ENCODE measurements at regions not wholly inside any gene's neighbourhood (a gene's known extent, or its start where the extent isn't known, plus 50 kb on each side); places are given as distances from the start of the nearest gene placed in this dataset.
"Not testable (repeated sequence)": the region's sequence is repeated elsewhere in the genome, so short reads cannot be mapped to it uniquely, and the experiment has no call there.

DNA sequence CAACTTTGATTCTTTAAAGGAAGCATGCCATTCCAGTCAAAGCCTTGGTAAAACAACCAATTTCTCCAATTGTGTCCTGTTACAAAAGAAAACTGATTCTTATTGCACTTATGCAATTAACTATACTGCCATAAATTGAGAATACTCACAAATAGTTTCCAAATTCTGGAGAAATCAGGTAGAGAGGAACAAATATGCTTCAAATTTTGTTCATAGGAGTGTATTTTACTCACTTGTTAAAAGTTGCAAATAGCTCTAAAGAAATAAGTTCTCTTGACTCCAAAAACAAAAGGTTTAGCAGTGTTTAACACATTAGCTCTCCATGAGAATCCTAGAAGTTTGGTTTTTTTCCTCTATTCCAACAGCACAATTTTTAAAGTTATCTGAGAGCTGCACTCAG, 176.1 kb upstream of the SMAD3 start:
- DNase-seq; POLR2A ChIA-PET; H3K27ac Mint-ChIP-seq; H3K4me1 Mint-ChIP-seq; H3K36me3 Mint-ChIP-seq; H3K4me3 Mint-ChIP-seq; H3K9me3 Mint-ChIP-seq; ATAC-seq (ENCODE audit: low read depth): not testable (repeated sequence)
- H3K27me3 Mint-ChIP-seq, result peaks cover 25% of the 10 kb centered on the region

DNA sequence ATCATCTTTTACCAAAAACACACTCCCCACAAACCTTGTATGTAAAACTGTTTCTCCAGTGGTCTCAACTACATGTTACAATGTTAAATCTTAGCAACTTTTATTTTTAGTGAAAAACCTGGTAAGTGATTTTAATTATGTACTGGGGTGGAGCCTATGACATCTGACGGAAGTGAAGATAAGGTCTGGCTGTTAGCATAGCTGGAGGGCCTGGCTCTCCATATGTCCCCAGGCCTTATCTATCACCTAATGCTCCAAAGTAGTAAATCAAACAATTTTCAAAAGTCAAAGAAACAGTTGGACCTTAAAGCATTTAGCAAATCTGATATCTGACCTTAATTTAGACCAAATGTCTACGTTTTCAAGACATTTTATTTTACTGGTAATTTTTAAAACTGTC, 173.6 kb upstream of the SMAD3 start:
- no peaks in the 10 kb centered on the region for H3K36me3 Mint-ChIP-seq
- H3K9me3 Mint-ChIP-seq, result peaks cover 3% of the 10 kb centered on the region
- no peak overlapping the region for H3K4me3 Mint-ChIP-seq
- DNase-seq (no peak), ATAC-seq (ENCODE audit: low read depth) (no peak)
- no peak overlapping the region for H3K27ac Mint-ChIP-seq
- POLR2A ChIA-PET, result no interaction called here
- peaks cover 11% of the 10 kb centered on the region for H3K4me1 Mint-ChIP-seq
- H3K27me3 Mint-ChIP-seq, result peaks cover 17% of the 10 kb centered on the region

DNA sequence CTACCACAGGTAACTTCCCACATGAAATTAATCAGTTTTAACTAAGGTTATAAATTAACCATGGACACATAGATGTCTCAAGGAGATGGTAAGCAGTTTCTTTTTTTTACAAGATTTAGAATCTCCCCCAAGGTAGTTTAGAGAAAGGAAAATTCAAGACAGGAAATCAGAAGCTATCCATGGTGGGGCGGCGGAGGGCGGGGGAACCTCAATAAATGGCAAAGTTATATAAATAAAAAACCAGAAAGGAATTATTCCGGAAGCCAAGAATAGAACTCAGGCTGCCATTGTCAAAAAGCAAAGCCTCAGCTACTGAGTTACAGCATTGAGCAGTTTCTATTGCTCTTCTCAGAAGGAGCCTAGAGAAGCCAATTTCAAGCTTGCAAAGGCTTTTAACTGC, 172.1 kb upstream of the SMAD3 start:
- DNase-seq (no peak), ATAC-seq (ENCODE audit: low read depth) (no peak)
- Mint-ChIP-seq H3K9me3 (peaks cover 3% of the 10 kb centered on the region), H3K4me3 (no peak overlapping the region), H3K27me3 (peaks cover 17% of the 10 kb centered on the region), H3K36me3 (no peaks in the 10 kb centered on the region), H3K27ac (no peak overlapping the region), H3K4me1 (peaks cover 12% of the 10 kb centered on the region)
- POLR2A ChIA-PET, result interaction anchor here (0.6 kb wide), 1 partner anchor 430 kb away, joined by 4 read pairs; no protein-coding TSS in a partner anchor

DNA sequence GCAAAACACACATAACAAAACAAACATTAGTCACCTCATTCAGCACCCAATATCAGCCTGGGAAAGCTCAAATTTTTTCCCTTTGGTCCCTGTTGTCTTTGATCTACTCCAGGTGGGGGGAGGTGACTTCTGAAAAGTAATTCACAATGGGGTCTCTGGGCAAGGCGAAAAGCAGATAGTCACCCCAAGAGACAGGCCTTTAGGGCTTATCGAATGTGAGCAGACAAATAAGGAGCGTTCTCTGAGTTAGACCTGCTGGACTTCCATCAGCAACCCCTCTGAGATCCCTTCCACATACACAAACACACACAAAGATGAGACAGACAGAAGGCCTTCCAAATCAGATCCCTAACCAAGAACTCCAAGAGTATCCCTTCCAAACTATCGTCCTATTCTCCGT, 171.0 kb upstream of the SMAD3 start:
- no peaks in the 10 kb centered on the region for H3K36me3 Mint-ChIP-seq
- H3K4me1 Mint-ChIP-seq, result peaks cover 12% of the 10 kb centered on the region
- DNase-seq (no peak), ATAC-seq (ENCODE audit: low read depth) (no peak)
- no peak overlapping the region for H3K27ac Mint-ChIP-seq
- no peak overlapping the region for H3K4me3 Mint-ChIP-seq
- POLR2A ChIA-PET, result no interaction called here
- peaks cover 19% of the 10 kb centered on the region for H3K27me3 Mint-ChIP-seq
- peaks cover 3% of the 10 kb centered on the region for H3K9me3 Mint-ChIP-seq

DNA sequence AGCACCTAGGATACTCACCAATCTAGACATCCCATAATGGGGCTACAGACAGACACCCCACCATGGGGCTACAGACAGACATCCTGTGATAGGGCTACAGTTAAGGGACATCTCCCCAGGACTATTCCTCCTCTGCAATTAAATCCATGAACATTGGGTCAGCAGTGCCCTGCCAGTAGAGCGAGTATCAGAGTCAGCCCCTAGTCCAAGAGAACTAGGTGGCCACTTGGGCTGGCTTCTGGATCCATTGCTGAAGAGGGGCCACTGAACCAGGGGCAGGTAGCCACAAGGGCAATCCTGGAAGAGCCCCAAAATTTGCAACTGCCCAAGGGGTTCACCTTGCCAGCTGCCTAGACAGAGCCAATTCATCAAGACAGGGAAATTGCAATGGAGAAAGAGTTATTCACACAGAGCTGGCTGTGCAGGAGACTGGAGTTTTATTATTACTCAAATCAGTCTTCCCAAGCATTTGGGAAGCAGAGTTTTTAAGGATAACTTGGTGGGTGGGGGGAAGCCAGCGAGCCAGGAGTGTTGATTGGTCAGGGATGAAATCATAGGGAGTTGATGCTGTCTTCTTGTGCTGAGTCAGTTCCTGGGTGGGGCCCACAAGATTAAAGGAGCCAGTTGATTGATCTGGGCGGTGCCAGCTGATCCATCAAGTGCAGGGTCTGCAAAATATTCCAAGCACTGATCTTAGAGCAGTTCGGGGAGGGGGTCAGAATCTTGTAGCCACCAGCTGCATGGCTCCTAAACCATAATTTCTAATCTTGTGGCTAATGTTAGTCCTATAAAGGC, 170.2 kb upstream of the SMAD3 start:
- Mint-ChIP-seq H3K27ac (peak overlapping the region; percentile 4), H3K9me3 (peaks cover 2% of the 10 kb centered on the region), H3K4me1 (peaks cover 12% of the 10 kb centered on the region), H3K4me3 (no peak overlapping the region), H3K36me3 (no peaks in the 10 kb centered on the region), H3K27me3 (peaks cover 19% of the 10 kb centered on the region)
- POLR2A ChIA-PET, result no interaction called here
- ATAC-seq (ENCODE audit: low read depth) (no peak), DNase-seq (peak; percentile 5)

DNA sequence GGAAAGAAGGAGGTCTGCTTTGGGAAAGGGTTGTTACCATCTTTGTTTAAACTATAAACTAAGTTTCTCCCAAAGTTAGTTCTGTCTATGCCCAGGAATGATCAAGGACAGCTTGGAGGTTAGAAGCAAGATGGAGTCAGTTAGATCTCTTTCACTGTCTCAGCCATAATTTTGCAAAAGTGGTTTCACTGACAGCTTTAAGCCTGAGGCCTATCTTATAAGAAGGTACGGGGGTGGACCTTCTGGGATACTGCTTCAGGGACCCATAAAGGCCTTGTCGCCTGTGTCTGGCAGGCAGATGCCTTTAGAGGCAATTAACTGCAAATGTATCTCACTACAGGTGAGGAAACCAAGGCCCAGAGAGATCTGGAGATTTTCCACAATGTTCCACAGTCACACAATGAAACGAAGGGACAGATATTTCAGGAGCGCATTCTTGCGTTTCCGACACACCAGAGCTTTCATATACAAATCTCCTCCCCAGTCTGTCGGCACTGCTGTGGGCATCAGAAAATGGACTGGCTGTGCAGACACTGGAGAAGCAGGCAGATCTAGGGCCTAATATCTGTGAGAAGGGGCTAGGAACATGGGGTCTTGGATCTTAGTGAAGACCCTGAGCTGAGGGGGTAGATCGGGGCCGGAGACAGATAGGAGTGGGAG, 169.5 kb upstream of the SMAD3 start:
- Mint-ChIP-seq H3K27ac (peak overlapping the region; percentile 6), H3K4me1 (peaks cover 12% of the 10 kb centered on the region), H3K4me3 (no peak overlapping the region), H3K27me3 (peaks cover 17% of the 10 kb centered on the region), H3K36me3 (no peaks in the 10 kb centered on the region), H3K9me3 (no peaks in the 10 kb centered on the region)
- ATAC-seq (ENCODE audit: low read depth) (no peak), DNase-seq (peak; percentile 9)
- POLR2A ChIA-PET, result no interaction called here

DNA sequence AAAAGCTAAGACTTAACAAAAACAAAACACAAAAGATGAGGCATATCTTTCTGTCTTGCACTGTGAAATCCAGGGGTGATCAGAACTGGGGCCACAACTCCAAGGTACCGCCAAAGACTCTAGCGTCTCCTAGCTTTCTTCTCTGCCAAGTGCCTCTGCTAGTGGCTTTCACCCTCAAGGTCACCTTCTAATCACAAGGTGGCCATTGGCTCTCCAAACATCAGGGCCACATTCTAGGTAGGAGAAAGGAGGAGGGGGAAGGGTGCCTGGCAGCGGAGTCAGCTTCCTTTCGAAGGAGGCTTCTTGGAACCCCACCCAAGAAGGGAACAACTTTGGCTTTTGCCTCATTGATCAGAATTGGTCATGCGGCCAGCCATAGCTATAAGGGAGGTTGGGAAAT, 168.8 kb upstream of the SMAD3 start:
- no peaks in the 10 kb centered on the region for H3K9me3 Mint-ChIP-seq
- ATAC-seq (ENCODE audit: low read depth) (no peak), DNase-seq (peak; percentile 4)
- POLR2A ChIA-PET, result no interaction called here
- peaks cover 11% of the 10 kb centered on the region for H3K27me3 Mint-ChIP-seq
- no peak overlapping the region for H3K27ac Mint-ChIP-seq
- H3K4me3 Mint-ChIP-seq, result no peak overlapping the region
- no peaks in the 10 kb centered on the region for H3K36me3 Mint-ChIP-seq
- H3K4me1 Mint-ChIP-seq, result peaks cover 19% of the 10 kb centered on the region

DNA sequence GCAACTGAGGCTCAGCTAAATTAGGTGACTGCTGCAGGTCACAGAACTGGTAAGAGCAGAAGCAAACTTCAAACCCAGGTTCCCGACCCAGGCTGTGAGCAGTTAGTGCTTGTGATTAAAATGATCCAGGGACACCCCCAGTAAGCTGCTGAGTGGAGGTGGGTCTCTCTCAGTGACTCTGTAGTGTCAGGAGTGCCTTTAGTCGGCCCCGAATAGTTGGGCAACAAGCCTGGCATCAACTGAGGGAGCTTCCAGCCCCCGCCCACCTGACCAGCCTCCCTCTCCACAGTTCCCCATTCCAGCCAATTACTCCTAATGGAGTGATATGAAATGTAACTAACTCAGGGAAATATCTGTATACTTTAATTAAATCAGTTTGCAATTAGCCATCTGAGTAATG, 168.0 kb upstream of the SMAD3 start:
- Mint-ChIP-seq H3K27me3 (peaks cover 7% of the 10 kb centered on the region), H3K4me1 (peaks cover 20% of the 10 kb centered on the region), H3K27ac (no peak overlapping the region), H3K9me3 (no peaks in the 10 kb centered on the region), H3K36me3 (no peaks in the 10 kb centered on the region), H3K4me3 (no peak overlapping the region)
- ATAC-seq (ENCODE audit: low read depth) (no peak), DNase-seq (no peak)
- POLR2A ChIA-PET, result no interaction called here

DNA sequence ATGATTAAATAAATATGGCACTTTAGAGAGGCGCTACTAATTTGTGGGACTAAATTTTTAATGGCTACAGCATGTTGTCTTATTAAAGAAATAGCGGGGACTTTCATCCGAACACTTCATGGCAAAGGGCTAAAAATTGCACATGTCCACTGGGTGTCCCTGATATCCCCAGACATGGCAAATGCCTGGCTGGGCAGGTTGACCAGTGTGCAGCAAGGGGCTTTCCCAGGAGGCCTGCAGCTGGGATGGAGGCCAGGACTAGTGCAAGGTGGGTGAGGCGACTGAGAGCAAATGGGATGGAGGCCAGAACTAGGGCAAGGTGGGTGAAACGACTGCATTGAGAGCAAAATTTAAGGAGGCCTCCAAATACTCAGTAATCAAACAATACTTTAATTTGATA, 167.4 kb upstream of the SMAD3 start:
- DNase-seq (no peak), ATAC-seq (ENCODE audit: low read depth) (no peak)
- peaks cover 20% of the 10 kb centered on the region for H3K4me1 Mint-ChIP-seq
- POLR2A ChIA-PET, result no interaction called here
- H3K27me3 Mint-ChIP-seq, result peaks cover 2% of the 10 kb centered on the region
- H3K36me3 Mint-ChIP-seq, result no peaks in the 10 kb centered on the region
- no peak overlapping the region for H3K4me3 Mint-ChIP-seq
- H3K9me3 Mint-ChIP-seq, result peaks cover 2% of the 10 kb centered on the region
- H3K27ac Mint-ChIP-seq, result no peak overlapping the region

DNA sequence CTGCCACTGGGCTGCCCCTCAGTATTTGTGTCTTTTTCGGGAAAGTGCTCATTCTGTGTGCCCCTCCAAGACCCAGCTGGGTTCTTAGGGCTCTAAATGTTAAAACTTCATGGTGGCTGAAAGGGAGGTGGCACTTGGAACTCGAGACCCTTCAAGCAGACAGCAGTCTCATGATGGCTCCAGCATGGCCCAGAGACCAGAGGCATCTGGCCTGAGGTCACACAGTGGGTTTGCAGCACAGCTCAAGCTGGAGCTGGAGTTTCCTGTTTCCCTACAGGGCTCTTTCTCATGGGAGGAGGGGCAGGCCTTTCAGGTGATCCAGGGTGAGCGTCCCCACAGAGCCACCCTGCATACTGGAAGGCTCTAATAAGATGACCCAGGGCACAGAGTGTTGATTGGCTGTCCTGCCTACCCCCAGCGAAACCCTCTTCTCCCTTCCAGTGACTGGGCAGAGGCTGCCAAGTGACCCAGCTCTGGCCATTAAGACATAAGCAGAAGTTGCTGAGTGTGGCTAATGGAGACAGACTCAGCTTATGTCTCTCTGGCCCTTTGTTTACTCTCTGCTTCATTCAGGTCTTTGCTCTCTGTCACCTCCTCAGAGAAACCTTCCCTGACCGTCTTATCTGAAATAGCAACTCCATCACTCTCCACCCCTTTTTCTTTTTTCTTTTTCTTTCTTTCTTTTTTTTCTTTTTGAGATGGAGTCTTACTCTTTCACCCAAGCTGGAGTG, 166.6 kb upstream of the SMAD3 start:
- POLR2A ChIA-PET, result no interaction called here
- H3K4me3 Mint-ChIP-seq, result no peak overlapping the region
- DNase-seq (no peak), ATAC-seq (ENCODE audit: low read depth) (no peak)
- peaks cover 2% of the 10 kb centered on the region for H3K27me3 Mint-ChIP-seq
- H3K4me1 Mint-ChIP-seq, result peaks cover 21% of the 10 kb centered on the region
- H3K27ac Mint-ChIP-seq, result no peak overlapping the region
- H3K36me3 Mint-ChIP-seq, result no peaks in the 10 kb centered on the region
- peaks cover 2% of the 10 kb centered on the region for H3K9me3 Mint-ChIP-seq

DNA sequence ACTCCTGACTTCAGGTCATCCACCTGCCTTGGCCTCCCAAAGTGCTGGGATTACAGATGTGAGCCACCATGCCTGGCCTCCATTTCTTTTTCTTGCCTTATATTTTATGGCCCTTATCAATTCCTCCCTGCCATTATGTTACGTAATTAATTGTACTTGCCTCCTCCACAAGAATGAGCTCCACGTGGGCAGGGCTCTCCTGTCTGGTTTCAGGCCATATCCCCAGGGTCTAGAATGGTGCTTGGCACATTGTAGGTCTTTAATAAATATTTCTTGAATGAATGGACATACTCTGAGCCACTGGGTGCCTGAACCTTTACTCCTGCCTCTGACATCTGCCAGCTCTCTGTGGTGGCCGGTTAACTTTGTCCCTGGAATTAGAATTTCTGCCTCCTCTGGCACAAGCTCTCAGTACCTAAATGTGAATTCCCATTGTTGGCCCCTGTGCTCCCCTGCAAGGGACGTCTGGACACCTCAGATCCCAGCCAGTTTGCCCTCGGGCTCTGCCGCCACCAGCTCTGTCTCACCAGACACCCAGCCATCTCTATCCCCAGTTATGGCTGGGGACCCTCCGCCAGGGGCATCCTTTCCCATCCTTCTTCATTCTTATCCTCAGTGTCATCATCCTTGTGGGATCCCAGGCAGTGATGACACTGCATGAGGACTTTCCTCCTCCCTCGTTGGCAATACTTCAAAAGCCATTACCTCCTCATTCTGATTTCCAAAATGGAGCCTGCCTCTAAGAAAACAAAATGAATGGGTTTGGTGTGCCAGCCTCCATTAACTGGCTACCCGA, 165.6 kb upstream of the SMAD3 start:
- Mint-ChIP-seq H3K27ac (no peak overlapping the region), H3K4me3 (no peak overlapping the region), H3K27me3 (peaks cover 2% of the 10 kb centered on the region), H3K9me3 (peaks cover 2% of the 10 kb centered on the region), H3K4me1 (peaks cover 23% of the 10 kb centered on the region), H3K36me3 (no peaks in the 10 kb centered on the region)
- DNase-seq (no peak), ATAC-seq (ENCODE audit: low read depth) (no peak)
- POLR2A ChIA-PET, result no interaction called here

DNA sequence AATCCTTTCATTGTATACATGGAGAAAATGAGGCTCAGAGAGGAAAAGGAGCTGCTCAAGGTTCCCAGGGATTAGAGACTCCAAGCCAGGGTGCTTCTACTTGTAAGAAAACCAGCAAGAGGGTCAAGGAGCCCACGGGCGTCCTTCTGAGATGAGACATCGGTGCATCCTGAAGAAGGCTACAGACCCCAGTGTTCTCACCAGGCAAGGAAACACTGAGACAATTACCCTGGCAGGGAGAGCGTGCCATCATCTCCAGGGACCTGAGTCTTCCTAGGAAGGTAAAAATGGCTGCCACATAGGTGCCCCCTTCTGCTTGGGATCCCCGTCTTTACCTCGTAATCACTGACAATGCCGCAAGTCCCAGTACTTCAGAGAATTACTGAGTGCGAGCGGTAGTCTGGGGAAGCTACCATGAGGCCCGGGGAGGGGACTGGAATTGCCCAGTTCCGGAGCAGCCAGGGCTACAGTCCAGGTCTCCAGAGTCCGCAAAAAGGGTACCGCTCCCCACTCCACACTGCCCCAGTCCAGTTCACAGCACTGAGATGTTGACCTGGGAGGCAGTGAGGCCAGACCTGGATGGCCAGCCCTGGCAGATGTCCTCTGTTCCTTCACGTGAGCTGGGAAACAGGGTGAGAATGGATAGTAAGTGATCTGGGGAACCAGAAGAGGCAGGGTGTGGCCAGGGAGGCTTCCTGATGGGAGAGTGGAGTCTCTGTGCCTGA, 164.7 kb upstream of the SMAD3 start:
- Mint-ChIP-seq H3K4me1 (peaks cover 18% of the 10 kb centered on the region), H3K27me3 (peaks cover 2% of the 10 kb centered on the region), H3K4me3 (peak overlapping the region; percentile 4), H3K36me3 (no peaks in the 10 kb centered on the region), H3K27ac (peak overlapping the region; percentile 74), H3K9me3 (peaks cover 2% of the 10 kb centered on the region)
- POLR2A ChIA-PET, result no interaction called here
- ATAC-seq (ENCODE audit: low read depth) (no peak), DNase-seq (no peak)
